ENCODE measurements at regions not wholly inside any gene's neighbourhood (a gene's known extent, or its start where the extent isn't known, plus 50 kb on each side); places are given as distances from the start of the nearest gene placed in this dataset.
A peak's percentile ranks its signal among the peaks of the same experiment; 100 is the strongest.

GRCh38 chr4:187178084-187178483 lies 454.4 kb upstream of the FAT1 start:
- no peak overlapping the region for H3K4ac ChIP-seq (ENCODE audit: low read depth, low read length)
- no peak overlapping the region for H3K4me3 ChIP-seq (ENCODE audit: insufficient read depth, low read depth, low read length)
- no peak for DNase-seq
- H4K20me1 ChIP-seq (ENCODE audit: insufficient read depth, low read length) = no peaks in the 10 kb centered on the region
- intact Hi-C loops (cut with micrococcal nuclease) = loop anchor here (10.0 kb wide), 1 partner anchor 453 kb away; the partner anchor contains the start of gene FAT1
- ChIA-PET POLR2A (ENCODE audit: unreplicated experiment) (no interaction called here), CTCF (no interaction called here)
- H3K27ac ChIP-seq (ENCODE audit: insufficient read depth, low read length) = no peak overlapping the region
- H3K23ac ChIP-seq (ENCODE audit: low read depth, low read length) = no peak overlapping the region
- no peak overlapping the region for H4K5ac ChIP-seq (ENCODE audit: low read depth, low read length)
- no peak overlapping the region for H2AK9ac ChIP-seq (replicated peaks; ENCODE audit: low read depth, low read length, poor library complexity)
- no peaks in the 10 kb centered on the region for H3K27me3 ChIP-seq (ENCODE audit: control insufficient read depth, insufficient read depth, low read length)
- no peak overlapping the region for H2BK120ac ChIP-seq (ENCODE audit: low read depth, low read length)
- H3K56ac ChIP-seq (ENCODE audit: extremely low read depth, insufficient read depth, low read length) = no peak overlapping the region
- no peak overlapping the region for H2BK15ac ChIP-seq (ENCODE audit: low read depth, low read length)
- peaks cover under 1% of the 10 kb centered on the region; the same call in 1 of the 2 replicates for H3K9me1 ChIP-seq (ENCODE audit: insufficient read depth, low read length)
- H3K4me1 ChIP-seq (ENCODE audit: control insufficient read depth, insufficient read depth, low read length) = peaks cover 2% of the 10 kb centered on the region
- H3K79me1 ChIP-seq (ENCODE audit: low read depth in 1 of 2, low read length in 2 of 2) = no peaks in the 10 kb centered on the region
- H4K91ac ChIP-seq (ENCODE audit: insufficient read depth, low read depth, low read length) = no peak overlapping the region
- no peak overlapping the region for H2AK5ac ChIP-seq (ENCODE audit: low read depth, low read length)
- H3K18ac ChIP-seq (ENCODE audit: low read depth, low read length) = no peak overlapping the region
- peak overlapping the region; percentile 53 for H2AFZ ChIP-seq (replicated peaks; ENCODE audit: low read length, poor library complexity)
- no peak overlapping the region for H2BK5ac ChIP-seq (ENCODE audit: low read depth, low read length, poor library complexity, severe bottlenecking)
- no peaks in the 10 kb centered on the region for H3K36me3 ChIP-seq (ENCODE audit: control insufficient read depth, insufficient read depth, low read length)
- H3K14ac ChIP-seq (replicated peaks; ENCODE audit: low read depth, low read length) = no peak overlapping the region
- no peak overlapping the region for H3K9ac ChIP-seq (ENCODE audit: low read depth, low read length)
- no TSS peak for BruUV-seq (replicated peaks)
- dilution Hi-C loops (cut with HindIII; ENCODE audit: low sequenced_read_pairs, unreplicated experiment) = no loop called here
- H4K8ac ChIP-seq (ENCODE audit: low read depth in 2 of 2, low read length in 2 of 2) = no peak overlapping the region
- H2BK20ac ChIP-seq (ENCODE audit: low read depth, low read length) = no peak overlapping the region
- ATAC-seq (ENCODE audit: low read depth) = no peak
- no peaks in the 10 kb centered on the region for H3K9me3 ChIP-seq (ENCODE audit: control insufficient read depth, insufficient read depth, low read length)
- no peak overlapping the region for H3K4me2 ChIP-seq (ENCODE audit: low read depth, low read length)
- in situ Hi-C loops (cut with MboI; ENCODE audit: low sequenced_read_pairs) = no loop called here
- WGBS, 2 experiments (ENCODE audit: extremely low coverage in 2 of 2, insufficient read length in 1 of 2) = 62% methylated on average over 3 of the region's 6 CpGs; no CpG with 5 or more reads in 1 of the 2 experiments
- TF ChIP-seq BHLHE40 (IDR thresholded peaks at IDR 0.05; ENCODE audit: low read depth, low read length) (no peak), MAZ (IDR thresholded peaks at IDR 0.05; ENCODE audit: borderline replicate concordance, low read depth, low read length) (no peak), CTCF (conservative IDR thresholded peaks at IDR 0.05; ENCODE audit: low read depth, low read length) (no peak), ELK1 (IDR thresholded peaks at IDR 0.05; ENCODE audit: borderline replicate concordance, low read depth, low read length) (no peak), CHD1 (IDR thresholded peaks at IDR 0.05; ENCODE audit: low read depth, low read length) (no peak), USF2 (IDR thresholded peaks at IDR 0.05; ENCODE audit: low read depth, low read length) (no peak), CEBPB (IDR thresholded peaks at IDR 0.05; ENCODE audit: low read depth, low read length) (no peak), POLR2A (IDR thresholded peaks at IDR 0.05; ENCODE audit: low read depth, low read length) (no peak), NFE2L2 (IDR thresholded peaks at IDR 0.05; ENCODE audit: low read depth, low read length) (no peak), RAD21 (IDR thresholded peaks at IDR 0.05; ENCODE audit: low read length) (no peak), RFX5 (IDR thresholded peaks at IDR 0.05; ENCODE audit: low read depth, low read length) (no peak), MXI1 (IDR thresholded peaks at IDR 0.05; ENCODE audit: borderline replicate concordance, low read depth, low read length) (no peak), SMC3 (IDR thresholded peaks at IDR 0.05; ENCODE audit: low read depth, low read length) (no peak), RCOR1 (IDR thresholded peaks at IDR 0.05; ENCODE audit: insufficient replicate concordance, low read length) (no peak), MAFK (IDR thresholded peaks at IDR 0.05; ENCODE audit: low read depth, low read length) (no peak), FOS (IDR thresholded peaks at IDR 0.05; ENCODE audit: low read depth, low read length) (no peak)
